HepG2 (cell line): ENCODE measurements at regions not wholly inside any gene's neighbourhood (a gene's known extent, or its start where the extent isn't known, plus 50 kb on each side); places are given as distances from the start of the nearest gene placed in this dataset.

ENCODE experiments used
- ATAC-seq: fragments of 200-7000 bp; cut with Tn5 transposase; 3 replicates; pipeline ENCODE4 v1.9.1; 2020; ENCODE audit warnings: mild to moderate bottlenecking, moderate library complexity
- BruUV-seq: library from RNA; stranded (reverse); fragments of 400-500 nt; replicated peaks from 2 replicates; lab custom pipeline; 2021; lab: Mats Ljungman, UMichigan
- CTCF ChIA-PET: fragments of 300-600 bp; formaldehyde crosslinking; extraction: SDS; loops from one replicate; lab custom pipeline; 2021; ENCODE audit warnings: low total read pairs, inconsistent platforms, low intra/inter-chr PET ratio; lab: Yijun Ruan, JAX
- POLR2A ChIA-PET: fragments of 350-600 bp; sonication (Branson Sonifier 250); formaldehyde crosslinking; loops from one replicate; lab custom pipeline; 2020; ENCODE audit warnings: antibody characterized with exemption, inconsistent platforms; lab: Yijun Ruan, JAX
- DNase-seq: peaks from one replicate; pipeline ENCODE4 v3.0.0-alpha.2; 2015; ENCODE audit warnings: low spot score
- FAIRE-seq: peaks from 3 replicates; lab custom pipeline; 2011; peaks lifted over from hg19 to GRCh38; lab: Jason Lieb, UNC
- H2AFZ ChIP-seq: one replicate; pipeline ENCODE4 v1.6.1; 2011; ENCODE audit warnings: low read length, inconsistent platforms
- H3K27ac ChIP-seq: fragments of 300-600 bp; 3 replicates; pipeline ENCODE4 v1.8.0; 2011; ENCODE audit warnings: mixed run types, mild to moderate bottlenecking, mixed read lengths, low read length, inconsistent platforms; ENCODE audit not compliant: insufficient read depth; ENCODE audit errors: extremely low read length
- H3K27me3 ChIP-seq, 2 experiments: fragments of 200-600 bp in 1 of 2; 2 replicates in 1 of 2; 3 replicates in 1 of 2; pipeline versions ENCODE4 v1.6.0 to v1.8.0; 2011; ENCODE audit warnings: low read length in 2 of 2, mild to moderate bottlenecking in 2 of 2, moderate library complexity in 2 of 2, inconsistent platforms in 1 of 2; ENCODE audit not compliant: insufficient read depth in 2 of 2, control insufficient read depth in 1 of 2
- H3K36me3 ChIP-seq, 2 experiments: fragments of 200-600 bp in 1 of 2; replicated peaks in 1 of 2; 2 replicates in 1 of 2; 3 replicates in 1 of 2; pipeline versions ENCODE4 v1.5.1 to v1.8.0; 2011; ENCODE audit warnings: low read length in 2 of 2, inconsistent platforms in 1 of 2; ENCODE audit not compliant: insufficient read depth in 2 of 2, control insufficient read depth in 1 of 2
- H3K4me1 ChIP-seq: 2 replicates; pipeline ENCODE4 v1.5.1; 2012; ENCODE audit warnings: low read length, inconsistent platforms; ENCODE audit not compliant: insufficient read depth
- H3K4me2 ChIP-seq: 2 replicates; pipeline ENCODE4 v1.6.0; 2011; ENCODE audit warnings: low read depth, low read length, inconsistent platforms
- H3K4me3 ChIP-seq, 3 experiments: fragments of 200-600 bp in 1 of 3; sonication (generic), shearing (Covaris generic) in 1 of 3; replicated peaks in 1 of 3; 2 replicates each; pipeline ENCODE4 v1.5.1; 2011 to 2016; ENCODE audit warnings: low read length in 3 of 3, inconsistent platforms in 2 of 3, low read depth in 2 of 3, mild to moderate bottlenecking in 2 of 3, control low read depth in 1 of 3, mixed read lengths in 1 of 3; ENCODE audit not compliant: insufficient read depth in 1 of 3
- H3K79me2 ChIP-seq: one replicate; pipeline ENCODE4 v1.6.1; 2011; ENCODE audit warnings: low read length, inconsistent platforms; ENCODE audit not compliant: insufficient read depth
- H3K9ac ChIP-seq: 2 replicates; pipeline ENCODE4 v1.6.0; 2011; ENCODE audit warnings: mild to moderate bottlenecking, low read depth, low read length, inconsistent platforms; ENCODE audit not compliant: insufficient read depth
- H3K9me3 ChIP-seq: 2 replicates; pipeline ENCODE4 v1.5.1; 2012; ENCODE audit warnings: mild to moderate bottlenecking, low read length
- H4K20me1 ChIP-seq: 2 replicates; pipeline ENCODE4 v1.6.0; 2011; ENCODE audit warnings: inconsistent platforms, mild to moderate bottlenecking, low read length, moderate library complexity; ENCODE audit not compliant: insufficient read depth
- KIAA2018 ChIP-seq: sonication (generic); formaldehyde crosslinking; IDR thresholded peaks from 2 replicates; pipeline ENCODE4 v1.5.0; 2020; ENCODE audit warnings: mild to moderate bottlenecking, missing genetic modification reagents, borderline replicate concordance
- ZNF335 ChIP-seq: sonication (generic); formaldehyde crosslinking; IDR thresholded peaks from 2 replicates; pipeline ENCODE4 v1.4.0; 2020; ENCODE audit warnings: missing genetic modification reagents
- WGBS: methylation state at CpG from one replicate; pipeline ENCODE4 v1.1.6; 2017; ENCODE audit warnings: low lambda C conversion rate; 5-methylcytosine and 5-hydroxymethylcytosine counted together
- in situ Hi-C: cut with HindIII; loops from 2 replicates; pipeline ENCODE4 v1.10.0; 2017; ENCODE audit warnings: low pct_unique_long_range_greater_than_20kb; ENCODE audit not compliant: extremely low pct_ligation_motif_present
- intact Hi-C: fragments of 100-400 bp; cut with micrococcal nuclease; formaldehyde crosslinking; loops from one replicate; pipeline ENCODE4 v1.10.0; 2022; ENCODE audit not compliant: unreplicated experiment
- TF ChIP-seq, protein P1 (sequence below): IDR thresholded peaks from 2 replicates; pipeline ENCODE4 v1.6.1; 2016; ENCODE audit warnings: missing genetic modification reagents, missing compliant biosample characterization
- TF ChIP-seq, protein P2 (sequence below): sonication (generic); formaldehyde crosslinking; IDR thresholded peaks from 2 replicates; pipeline ENCODE4 v1.5.1; 2020; ENCODE audit warnings: mild to moderate bottlenecking, missing genetic modification reagents

DNA sequence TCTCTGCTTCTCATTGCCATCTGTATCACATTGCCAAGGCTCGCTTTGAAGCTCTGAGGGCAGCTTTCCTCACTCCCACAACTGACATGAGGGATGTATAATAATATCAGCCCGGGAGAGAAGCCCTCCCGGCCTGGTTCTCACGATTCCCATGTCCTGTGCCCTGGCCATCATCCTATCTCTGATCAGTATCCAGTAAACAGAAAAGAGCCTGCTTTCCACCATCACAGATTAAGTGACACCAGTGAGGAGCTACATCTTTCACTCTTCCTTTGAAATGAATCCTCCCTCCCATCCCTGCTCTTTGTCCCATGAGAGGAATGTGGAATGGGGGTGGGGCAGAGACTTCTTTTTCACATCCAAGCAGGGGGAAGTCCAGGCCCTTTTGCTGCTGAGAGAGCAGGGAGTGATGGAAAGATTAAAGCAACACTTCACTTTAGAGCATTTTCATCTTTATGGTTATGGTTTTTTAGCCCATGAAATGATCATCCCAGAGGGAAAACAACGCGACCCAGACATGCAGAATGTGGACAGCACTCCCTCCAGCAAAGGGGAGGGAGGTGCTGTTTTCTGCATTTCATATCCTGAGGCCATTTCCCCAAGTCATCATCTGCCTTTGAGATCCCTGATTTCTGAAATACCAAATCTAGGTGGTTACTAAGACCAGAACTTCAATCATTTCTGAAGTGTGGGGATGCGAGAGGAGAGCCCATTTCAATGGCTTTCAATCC lies 84.6 kb upstream of the LYZL1 start:
- 38% methylated on average over 7 of the region's 7 CpGs for WGBS
- BruUV-seq = no TSS peak
- FAIRE-seq (no peak), DNase-seq (peak; percentile 3), ATAC-seq (no peak)
- no peak overlapping the region for H3K9ac ChIP-seq
- no peak overlapping the region for H3K4me2 ChIP-seq
- H2AFZ ChIP-seq = no peak overlapping the region
- H4K20me1 ChIP-seq = no peaks in the 10 kb centered on the region
- ChIA-PET CTCF (no interaction called here), POLR2A (no interaction called here)
- no peaks in the 10 kb centered on the region for H3K79me2 ChIP-seq
- no peak overlapping the region for H3K27ac ChIP-seq
- no peaks in the 10 kb centered on the region for H3K36me3 ChIP-seq
- no peak overlapping the region for H3K4me3 ChIP-seq
- no peaks in the 10 kb centered on the region; the same call in 1 of the 2 replicates for H3K4me1 ChIP-seq
- H3K9me3 ChIP-seq = no peaks in the 10 kb centered on the region
- no peaks in the 10 kb centered on the region; a peak in 1 of 5 replicates for H3K27me3 ChIP-seq
- TF ChIP-seq, protein P1, sequence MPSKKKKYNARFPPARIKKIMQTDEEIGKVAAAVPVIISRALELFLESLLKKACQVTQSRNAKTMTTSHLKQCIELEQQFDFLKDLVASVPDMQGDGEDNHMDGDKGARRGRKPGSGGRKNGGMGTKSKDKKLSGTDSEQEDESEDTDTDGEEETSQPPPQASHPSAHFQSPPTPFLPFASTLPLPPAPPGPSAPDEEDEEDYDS (CRISPR knock-in tag) = no peak
- TF ChIP-seq KIAA2018 (CRISPR knock-in tag) (no peak), ZNF335 (no peak)
- TF ChIP-seq, protein P2, sequence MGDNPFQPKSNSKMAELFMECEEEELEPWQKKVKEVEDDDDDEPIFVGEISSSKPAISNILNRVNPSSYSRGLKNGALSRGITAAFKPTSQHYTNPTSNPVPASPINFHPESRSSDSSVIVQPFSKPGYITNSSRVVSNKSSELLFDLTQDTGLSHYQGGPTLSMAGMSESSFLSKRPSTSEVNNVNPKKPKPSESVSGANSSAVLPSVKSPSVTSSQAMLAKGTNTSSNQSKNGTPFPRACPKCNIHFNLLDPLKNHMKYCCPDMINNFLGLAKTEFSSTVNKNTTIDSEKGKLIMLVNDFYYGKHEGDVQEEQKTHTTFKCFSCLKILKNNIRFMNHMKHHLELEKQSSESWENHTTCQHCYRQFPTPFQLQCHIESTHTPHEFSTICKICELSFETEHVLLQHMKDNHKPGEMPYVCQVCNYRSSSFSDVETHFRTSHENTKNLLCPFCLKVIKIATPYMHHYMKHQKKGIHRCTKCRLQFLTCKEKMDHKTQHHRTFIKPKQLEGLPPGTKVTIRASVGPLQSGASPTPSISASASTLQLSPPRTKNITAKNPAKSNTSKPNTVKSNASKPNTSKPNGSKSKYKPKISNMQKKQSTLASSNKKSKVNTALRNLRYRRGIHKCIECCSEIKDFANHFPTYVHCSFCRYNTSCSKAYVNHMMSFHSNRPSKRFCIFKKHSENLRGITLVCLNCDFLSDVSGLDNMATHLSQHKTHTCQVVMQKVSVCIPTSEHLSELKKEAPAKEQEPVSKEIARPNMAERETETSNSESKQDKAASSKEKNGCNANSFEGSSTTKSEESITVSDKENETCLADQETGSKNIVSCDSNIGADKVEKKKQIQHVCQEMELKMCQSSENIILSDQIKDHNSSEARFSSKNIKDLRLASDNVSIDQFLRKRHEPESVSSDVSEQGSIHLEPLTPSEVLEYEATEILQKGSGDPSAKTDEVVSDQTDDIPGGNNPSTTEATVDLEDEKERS (CRISPR knock-in tag) = no peak
- intact Hi-C loops (no loop called here), in situ Hi-C loops (no loop called here)
